ENCODE measurements at regions not wholly inside any gene's neighbourhood (a gene's known extent, or its start where the extent isn't known, plus 50 kb on each side); places are given as distances from the start of the nearest gene placed in this dataset.

DNA sequence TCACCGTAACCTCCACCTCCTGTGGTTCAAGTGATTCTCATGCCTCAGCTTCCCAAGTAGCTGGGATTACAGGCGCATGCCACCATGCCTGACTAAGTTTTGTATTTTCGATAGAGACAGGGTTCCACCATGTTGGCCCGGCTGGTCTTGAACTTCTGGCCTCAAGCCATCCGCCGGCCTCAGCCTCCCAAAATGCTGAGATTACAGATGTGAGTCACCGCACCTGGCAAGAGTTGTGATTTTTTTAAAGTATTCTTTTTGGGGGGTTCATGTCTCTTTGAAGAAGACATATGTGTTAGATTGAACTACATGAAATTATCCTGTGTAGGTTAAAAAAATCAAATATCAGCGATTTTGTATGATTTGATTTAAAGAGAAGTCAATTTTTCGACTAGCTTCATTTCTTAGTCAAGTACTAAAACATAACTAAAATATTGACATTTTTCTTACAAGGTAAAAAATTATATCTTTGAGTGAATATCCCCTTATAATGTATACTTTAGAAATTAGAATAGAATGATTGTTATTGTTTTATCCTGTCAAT is 60.3 kb upstream of the ANTXR2 start:
- TF ChIP-seq, protein P1, sequence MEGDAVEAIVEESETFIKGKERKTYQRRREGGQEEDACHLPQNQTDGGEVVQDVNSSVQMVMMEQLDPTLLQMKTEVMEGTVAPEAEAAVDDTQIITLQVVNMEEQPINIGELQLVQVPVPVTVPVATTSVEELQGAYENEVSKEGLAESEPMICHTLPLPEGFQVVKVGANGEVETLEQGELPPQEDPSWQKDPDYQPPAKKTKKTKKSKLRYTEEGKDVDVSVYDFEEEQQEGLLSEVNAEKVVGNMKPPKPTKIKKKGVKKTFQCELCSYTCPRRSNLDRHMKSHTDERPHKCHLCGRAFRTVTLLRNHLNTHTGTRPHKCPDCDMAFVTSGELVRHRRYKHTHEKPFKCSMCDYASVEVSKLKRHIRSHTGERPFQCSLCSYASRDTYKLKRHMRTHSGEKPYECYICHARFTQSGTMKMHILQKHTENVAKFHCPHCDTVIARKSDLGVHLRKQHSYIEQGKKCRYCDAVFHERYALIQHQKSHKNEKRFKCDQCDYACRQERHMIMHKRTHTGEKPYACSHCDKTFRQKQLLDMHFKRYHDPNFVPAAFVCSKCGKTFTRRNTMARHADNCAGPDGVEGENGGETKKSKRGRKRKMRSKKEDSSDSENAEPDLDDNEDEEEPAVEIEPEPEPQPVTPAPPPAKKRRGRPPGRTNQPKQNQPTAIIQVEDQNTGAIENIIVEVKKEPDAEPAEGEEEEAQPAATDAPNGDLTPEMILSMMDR (IDR thresholded peaks at IDR 0.05), result no peak
- TF ChIP-seq ZFX (IDR thresholded peaks at IDR 0.05; ENCODE audit: borderline replicate concordance), result no peak
